Mammary epithelial cell (primary cell): ENCODE measurements at regions not wholly inside any gene's neighbourhood (a gene's known extent, or its start where the extent isn't known, plus 50 kb on each side); places are given as distances from the start of the nearest gene placed in this dataset.

Experiments
- EZH2 ChIP-seq: IDR thresholded peaks from 2 replicates; pipeline ENCODE4 v1.6.1; 2012; ENCODE audit warnings: low read length, inconsistent platforms, borderline replicate concordance
- TF ChIP-seq, protein P1 (sequence below), 2 donors: IDR thresholded peaks in 1 of 2; conservative IDR thresholded peaks in 1 of 2; 2 replicates each; pipeline ENCODE4 v1.5.1; 2011 to 2012; ENCODE audit warnings: inconsistent platforms in 2 of 2, low read length in 2 of 2, mild to moderate bottlenecking in 2 of 2, control low read depth in 1 of 2, low read depth in 1 of 2; ENCODE audit not compliant: insufficient read depth in 1 of 2; ENCODE audit errors: extremely low read depth in 1 of 2

GRCh38 chr5:125549322-125549911 lies 803.0 kb upstream of the ZNF608 start:
- TF ChIP-seq, protein P1, sequence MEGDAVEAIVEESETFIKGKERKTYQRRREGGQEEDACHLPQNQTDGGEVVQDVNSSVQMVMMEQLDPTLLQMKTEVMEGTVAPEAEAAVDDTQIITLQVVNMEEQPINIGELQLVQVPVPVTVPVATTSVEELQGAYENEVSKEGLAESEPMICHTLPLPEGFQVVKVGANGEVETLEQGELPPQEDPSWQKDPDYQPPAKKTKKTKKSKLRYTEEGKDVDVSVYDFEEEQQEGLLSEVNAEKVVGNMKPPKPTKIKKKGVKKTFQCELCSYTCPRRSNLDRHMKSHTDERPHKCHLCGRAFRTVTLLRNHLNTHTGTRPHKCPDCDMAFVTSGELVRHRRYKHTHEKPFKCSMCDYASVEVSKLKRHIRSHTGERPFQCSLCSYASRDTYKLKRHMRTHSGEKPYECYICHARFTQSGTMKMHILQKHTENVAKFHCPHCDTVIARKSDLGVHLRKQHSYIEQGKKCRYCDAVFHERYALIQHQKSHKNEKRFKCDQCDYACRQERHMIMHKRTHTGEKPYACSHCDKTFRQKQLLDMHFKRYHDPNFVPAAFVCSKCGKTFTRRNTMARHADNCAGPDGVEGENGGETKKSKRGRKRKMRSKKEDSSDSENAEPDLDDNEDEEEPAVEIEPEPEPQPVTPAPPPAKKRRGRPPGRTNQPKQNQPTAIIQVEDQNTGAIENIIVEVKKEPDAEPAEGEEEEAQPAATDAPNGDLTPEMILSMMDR (conservative IDR thresholded peaks at IDR 0.05 in 1 of 2, IDR thresholded peaks at IDR 0.05 in 1 of 2; ENCODE audit: extremely low read depth in 1 of 2, insufficient read depth in 1 of 2, low read depth in 1 of 2, low read length in 2 of 2): no peak
- no peak for TF ChIP-seq EZH2
